ENCODE measurements at regions not wholly inside any gene's neighbourhood (a gene's known extent, or its start where the extent isn't known, plus 50 kb on each side); places are given as distances from the start of the nearest gene placed in this dataset.

- dilution Hi-C loops (cut with HindIII; ENCODE audit: low sequenced_read_pairs, unreplicated experiment) = no loop called here
- H3K4me3 ChIP-seq (ENCODE audit: insufficient read depth, low read depth, low read length) = no peak overlapping the region
- H2BK5ac ChIP-seq (ENCODE audit: low read depth, low read length, poor library complexity, severe bottlenecking) = no peak overlapping the region
- no TSS peak for BruUV-seq (replicated peaks)
- WGBS, 2 experiments (ENCODE audit: extremely low coverage in 2 of 2, insufficient read length in 1 of 2) = 0% methylated on average over 1 of the region's 3 CpGs; no CpG with 5 or more reads in 1 of the 2 experiments
- ChIA-PET POLR2A (ENCODE audit: unreplicated experiment) (no interaction called here), CTCF (no interaction called here)
- H2BK20ac ChIP-seq (ENCODE audit: low read depth, low read length) = no peak overlapping the region
- H3K18ac ChIP-seq (ENCODE audit: low read depth, low read length) = no peak overlapping the region
- H3K36me3 ChIP-seq (ENCODE audit: control insufficient read depth, insufficient read depth, low read length) = no peaks in the 10 kb centered on the region
- H3K4me1 ChIP-seq (ENCODE audit: control insufficient read depth, insufficient read depth, low read length) = no peaks in the 10 kb centered on the region
- H2BK120ac ChIP-seq (ENCODE audit: low read depth, low read length) = no peak overlapping the region
- no peak overlapping the region for H4K5ac ChIP-seq (ENCODE audit: low read depth, low read length)
- H3K4me2 ChIP-seq (ENCODE audit: low read depth, low read length) = no peak overlapping the region
- H3K9me3 ChIP-seq (ENCODE audit: control insufficient read depth, insufficient read depth, low read length) = peaks cover 3% of the 10 kb centered on the region; the same call in 1 of the 2 replicates
- TF ChIP-seq POLR2A (IDR thresholded peaks at IDR 0.05; ENCODE audit: low read depth, low read length) = no peak
- no peak for TF ChIP-seq ELK1 (IDR thresholded peaks at IDR 0.05; ENCODE audit: borderline replicate concordance, low read depth, low read length)
- no peak for TF ChIP-seq RAD21 (IDR thresholded peaks at IDR 0.05; ENCODE audit: low read length)
- TF ChIP-seq, protein P1, sequence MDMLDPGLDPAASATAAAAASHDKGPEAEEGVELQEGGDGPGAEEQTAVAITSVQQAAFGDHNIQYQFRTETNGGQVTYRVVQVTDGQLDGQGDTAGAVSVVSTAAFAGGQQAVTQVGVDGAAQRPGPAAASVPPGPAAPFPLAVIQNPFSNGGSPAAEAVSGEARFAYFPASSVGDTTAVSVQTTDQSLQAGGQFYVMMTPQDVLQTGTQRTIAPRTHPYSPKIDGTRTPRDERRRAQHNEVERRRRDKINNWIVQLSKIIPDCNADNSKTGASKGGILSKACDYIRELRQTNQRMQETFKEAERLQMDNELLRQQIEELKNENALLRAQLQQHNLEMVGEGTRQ (IDR thresholded peaks at IDR 0.05; ENCODE audit: low read depth, low read length) = no peak
- no peak for TF ChIP-seq MAZ (IDR thresholded peaks at IDR 0.05; ENCODE audit: borderline replicate concordance, low read depth, low read length)
- TF ChIP-seq NFE2L2 (IDR thresholded peaks at IDR 0.05; ENCODE audit: low read depth, low read length) = no peak
- no peak for TF ChIP-seq SMC3 (IDR thresholded peaks at IDR 0.05; ENCODE audit: low read depth, low read length)
- TF ChIP-seq MXI1 (IDR thresholded peaks at IDR 0.05; ENCODE audit: borderline replicate concordance, low read depth, low read length) = no peak
- TF ChIP-seq BHLHE40 (IDR thresholded peaks at IDR 0.05; ENCODE audit: low read depth, low read length) = no peak
- no peak for TF ChIP-seq CHD1 (IDR thresholded peaks at IDR 0.05; ENCODE audit: low read depth, low read length)
- TF ChIP-seq FOS (IDR thresholded peaks at IDR 0.05; ENCODE audit: low read depth, low read length) = no peak
- TF ChIP-seq CTCF (conservative IDR thresholded peaks at IDR 0.05; ENCODE audit: low read depth, low read length) = no peak
- TF ChIP-seq CEBPB (IDR thresholded peaks at IDR 0.05; ENCODE audit: low read depth, low read length) = no peak
- TF ChIP-seq MAFK (IDR thresholded peaks at IDR 0.05; ENCODE audit: low read depth, low read length) = no peak
- TF ChIP-seq RCOR1 (IDR thresholded peaks at IDR 0.05; ENCODE audit: insufficient replicate concordance, low read length) = no peak
- no peak for TF ChIP-seq RFX5 (IDR thresholded peaks at IDR 0.05; ENCODE audit: low read depth, low read length)
- no peak for ATAC-seq (ENCODE audit: low read depth)
- no peak overlapping the region for H4K8ac ChIP-seq (ENCODE audit: low read depth in 2 of 2, low read length in 2 of 2)
- H3K79me1 ChIP-seq (ENCODE audit: low read depth in 1 of 2, low read length in 2 of 2) = no peaks in the 10 kb centered on the region
- H3K56ac ChIP-seq (ENCODE audit: extremely low read depth, insufficient read depth, low read length) = no peak overlapping the region
- H2BK15ac ChIP-seq (ENCODE audit: low read depth, low read length) = no peak overlapping the region
- H2AK9ac ChIP-seq (replicated peaks; ENCODE audit: low read depth, low read length, poor library complexity) = no peak overlapping the region
- DNase-seq = no peak
- H2AK5ac ChIP-seq (ENCODE audit: low read depth, low read length) = no peak overlapping the region
- no peak overlapping the region for H3K23ac ChIP-seq (ENCODE audit: low read depth, low read length)
- intact Hi-C loops (cut with micrococcal nuclease) = no loop called here
- no peak overlapping the region for H2AFZ ChIP-seq (replicated peaks; ENCODE audit: low read length, poor library complexity)
- no peaks in the 10 kb centered on the region for H3K27me3 ChIP-seq (ENCODE audit: control insufficient read depth, insufficient read depth, low read length)
- no peak overlapping the region for H4K91ac ChIP-seq (ENCODE audit: insufficient read depth, low read depth, low read length)
- no peaks in the 10 kb centered on the region for H4K20me1 ChIP-seq (ENCODE audit: insufficient read depth, low read length)
- in situ Hi-C loops (cut with MboI; ENCODE audit: low sequenced_read_pairs) = no loop called here
- no peak overlapping the region for H3K27ac ChIP-seq (ENCODE audit: insufficient read depth, low read length)
- H3K4ac ChIP-seq (ENCODE audit: low read depth, low read length) = no peak overlapping the region
- H3K9ac ChIP-seq (ENCODE audit: low read depth, low read length) = no peak overlapping the region
- no peaks in the 10 kb centered on the region for H3K9me1 ChIP-seq (ENCODE audit: insufficient read depth, low read length)
- H3K14ac ChIP-seq (replicated peaks; ENCODE audit: low read depth, low read length) = no peak overlapping the region
These were observed 1094.7 kb upstream of the GYPC start for GRCh38 chr2:125561302-125561701.

Measured in IMR-90 (cell line).